Cardiac fibroblast (primary cell): ENCODE measurements at regions not wholly inside any gene's neighbourhood (a gene's known extent, or its start where the extent isn't known, plus 50 kb on each side); places are given as distances from the start of the nearest gene placed in this dataset.

Experiments used
- DNase-seq, 2 donors: peaks; one replicate each; pipeline versions ENCODE4 v3.0.0 to v3.0.0-alpha.2; 2010; ENCODE audit warnings: low read depth in 2 of 2
- H3K4me3 ChIP-seq, 2 donors: replicated peaks in 1 of 2; 1 replicate in 1 of 2; 2 replicates in 1 of 2; pipeline ENCODE4 v1.5.1; 2011; ENCODE audit warnings: low read depth in 2 of 2, low read length in 2 of 2, mild to moderate bottlenecking in 2 of 2, moderate library complexity in 1 of 2
- TF ChIP-seq, protein P1 (sequence below): IDR thresholded peaks from one replicate; pipeline ENCODE4 v1.5.1; 2011; ENCODE audit warnings: low read depth, mild to moderate bottlenecking, low read length, inconsistent platforms

DNA sequence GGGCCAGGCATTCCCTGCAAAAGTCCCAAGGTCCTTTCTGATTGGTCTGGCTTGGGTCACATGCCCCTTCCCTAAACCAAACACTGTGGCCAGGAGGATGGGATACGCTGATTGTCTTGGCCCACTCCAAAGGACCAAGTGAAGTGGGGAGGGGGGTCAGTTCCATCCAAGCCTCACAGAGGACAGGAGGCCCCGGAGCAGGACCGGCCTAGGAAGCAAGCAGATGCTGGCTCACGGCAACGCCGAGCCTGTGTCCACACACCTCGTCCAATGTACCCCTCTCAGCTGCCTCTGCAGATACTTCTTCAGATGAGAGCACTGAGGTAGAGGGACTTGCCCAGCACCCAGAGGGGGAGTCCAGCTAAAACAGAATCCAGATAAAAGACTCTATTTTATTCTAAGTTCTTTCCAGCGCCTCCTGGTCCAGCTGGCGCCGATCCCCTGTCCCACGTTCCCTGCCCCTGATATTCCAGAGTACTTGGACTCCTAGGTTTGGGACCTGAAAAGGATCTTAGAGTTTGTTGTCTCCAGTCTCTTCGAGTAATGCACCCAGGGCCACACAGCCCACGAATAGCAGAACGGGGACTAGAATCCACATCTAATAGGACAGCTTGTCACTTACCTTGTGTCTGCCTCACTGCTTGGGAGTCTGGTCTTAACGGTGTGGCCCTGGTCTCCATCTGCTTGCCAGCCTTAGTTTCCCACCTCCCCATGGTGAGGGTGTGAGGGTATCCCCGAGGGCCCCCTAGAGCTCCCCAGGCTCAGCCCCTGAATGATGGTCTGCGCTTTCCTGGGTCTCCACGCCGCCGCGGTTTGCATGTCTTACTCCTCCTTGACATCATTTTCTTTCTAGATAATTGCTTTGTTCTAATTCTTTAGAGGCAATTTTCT lies 72.4 kb upstream of the UNC5A start:
- H3K4me3 ChIP-seq: no peak overlapping the region
- TF ChIP-seq, protein P1, sequence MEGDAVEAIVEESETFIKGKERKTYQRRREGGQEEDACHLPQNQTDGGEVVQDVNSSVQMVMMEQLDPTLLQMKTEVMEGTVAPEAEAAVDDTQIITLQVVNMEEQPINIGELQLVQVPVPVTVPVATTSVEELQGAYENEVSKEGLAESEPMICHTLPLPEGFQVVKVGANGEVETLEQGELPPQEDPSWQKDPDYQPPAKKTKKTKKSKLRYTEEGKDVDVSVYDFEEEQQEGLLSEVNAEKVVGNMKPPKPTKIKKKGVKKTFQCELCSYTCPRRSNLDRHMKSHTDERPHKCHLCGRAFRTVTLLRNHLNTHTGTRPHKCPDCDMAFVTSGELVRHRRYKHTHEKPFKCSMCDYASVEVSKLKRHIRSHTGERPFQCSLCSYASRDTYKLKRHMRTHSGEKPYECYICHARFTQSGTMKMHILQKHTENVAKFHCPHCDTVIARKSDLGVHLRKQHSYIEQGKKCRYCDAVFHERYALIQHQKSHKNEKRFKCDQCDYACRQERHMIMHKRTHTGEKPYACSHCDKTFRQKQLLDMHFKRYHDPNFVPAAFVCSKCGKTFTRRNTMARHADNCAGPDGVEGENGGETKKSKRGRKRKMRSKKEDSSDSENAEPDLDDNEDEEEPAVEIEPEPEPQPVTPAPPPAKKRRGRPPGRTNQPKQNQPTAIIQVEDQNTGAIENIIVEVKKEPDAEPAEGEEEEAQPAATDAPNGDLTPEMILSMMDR: no peak
- DNase-seq: no peak

DNA sequence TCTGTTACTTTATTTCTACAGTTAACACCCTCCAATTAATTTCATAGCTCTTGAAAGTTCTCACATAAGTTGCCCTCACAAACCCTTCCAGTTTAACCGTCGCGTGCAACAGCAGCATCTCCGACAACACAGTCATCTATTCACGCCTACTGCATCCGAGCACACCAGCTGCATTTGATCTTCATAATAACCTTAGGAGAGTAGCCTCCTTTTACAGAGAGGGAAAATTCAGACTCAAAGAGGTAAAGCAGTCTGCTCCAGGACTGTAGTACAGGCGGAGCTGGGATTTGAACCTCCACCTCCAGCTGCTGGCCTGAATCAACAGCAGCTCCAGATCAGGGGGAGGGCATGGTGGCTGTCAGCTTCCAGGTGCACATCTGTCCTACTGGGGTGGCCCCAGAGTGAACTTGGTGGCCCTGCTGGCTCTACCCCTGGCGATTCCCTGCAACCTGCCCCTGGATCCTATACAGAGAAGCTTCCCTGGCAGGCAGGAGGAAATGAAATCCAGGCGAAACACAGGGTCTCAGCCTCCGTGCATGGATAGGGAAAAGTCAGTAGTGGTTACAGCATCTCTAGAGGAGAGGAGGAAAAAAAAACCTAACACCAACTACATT lies 71.6 kb upstream of the UNC5A start:
- TF ChIP-seq, protein P1: no peak
- DNase-seq: no peak
- no peak overlapping the region for H3K4me3 ChIP-seq

DNA sequence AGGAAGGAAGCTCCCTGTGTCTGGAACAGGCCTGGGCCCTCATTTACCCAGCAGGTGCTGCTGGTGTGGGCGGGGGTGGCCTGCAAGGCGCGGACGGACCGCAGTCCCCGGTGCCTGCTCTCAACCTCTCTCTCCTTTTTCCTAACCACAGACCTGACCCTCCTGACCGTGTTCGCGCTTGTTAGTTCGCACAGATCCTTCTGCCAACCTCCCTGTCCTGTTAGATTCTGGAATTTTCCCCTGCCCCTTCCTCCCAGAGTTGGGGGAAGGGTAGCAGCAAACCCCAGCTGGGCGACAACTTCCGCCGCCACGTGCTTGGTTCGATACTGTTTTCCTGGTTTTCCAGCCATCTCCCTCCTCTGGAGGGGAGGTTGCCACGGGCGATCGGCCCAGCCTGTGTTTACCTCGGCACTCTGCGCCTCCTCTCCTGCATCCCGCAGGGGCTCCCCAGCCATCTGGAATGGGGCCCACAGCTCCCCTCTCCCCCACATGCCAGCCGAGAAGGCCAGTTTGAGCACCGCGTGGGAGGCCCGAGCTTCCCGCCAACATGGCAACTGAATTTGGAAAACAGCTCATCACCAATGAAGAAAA lies 70.8 kb upstream of the UNC5A start:
- DNase-seq: no peak
- TF ChIP-seq, protein P1: no peak
- no peak overlapping the region for H3K4me3 ChIP-seq

DNA sequence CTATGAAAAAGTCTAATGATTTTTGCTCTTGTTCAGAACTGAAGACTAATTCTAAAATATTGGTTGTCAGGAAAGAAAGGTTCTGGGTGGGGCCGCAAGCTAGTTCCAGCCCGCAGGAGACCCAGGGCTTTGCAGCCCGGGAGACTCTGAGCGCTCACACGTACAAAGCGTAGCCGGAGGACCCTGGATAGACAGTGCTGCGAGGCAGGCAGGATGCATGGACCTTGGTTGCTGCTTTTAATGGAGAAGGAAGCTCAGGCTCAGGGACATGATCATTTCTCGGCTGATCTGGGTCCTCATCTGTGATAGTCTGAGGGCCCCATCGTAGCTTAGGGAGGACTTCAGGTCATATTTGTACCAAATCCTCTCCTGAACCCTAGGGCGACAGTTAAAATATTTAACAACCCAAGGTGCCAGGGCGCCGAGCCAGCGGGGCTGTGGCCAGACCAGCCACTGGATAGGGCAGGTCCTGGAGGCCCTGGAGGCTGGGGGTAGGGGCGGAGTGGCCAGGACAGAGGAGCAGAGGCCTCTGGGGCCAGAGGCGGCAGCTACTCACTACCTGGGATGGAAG lies 70.1 kb upstream of the UNC5A start:
- H3K4me3 ChIP-seq: no peak overlapping the region
- TF ChIP-seq, protein P1: no peak
- no peak for DNase-seq

DNA sequence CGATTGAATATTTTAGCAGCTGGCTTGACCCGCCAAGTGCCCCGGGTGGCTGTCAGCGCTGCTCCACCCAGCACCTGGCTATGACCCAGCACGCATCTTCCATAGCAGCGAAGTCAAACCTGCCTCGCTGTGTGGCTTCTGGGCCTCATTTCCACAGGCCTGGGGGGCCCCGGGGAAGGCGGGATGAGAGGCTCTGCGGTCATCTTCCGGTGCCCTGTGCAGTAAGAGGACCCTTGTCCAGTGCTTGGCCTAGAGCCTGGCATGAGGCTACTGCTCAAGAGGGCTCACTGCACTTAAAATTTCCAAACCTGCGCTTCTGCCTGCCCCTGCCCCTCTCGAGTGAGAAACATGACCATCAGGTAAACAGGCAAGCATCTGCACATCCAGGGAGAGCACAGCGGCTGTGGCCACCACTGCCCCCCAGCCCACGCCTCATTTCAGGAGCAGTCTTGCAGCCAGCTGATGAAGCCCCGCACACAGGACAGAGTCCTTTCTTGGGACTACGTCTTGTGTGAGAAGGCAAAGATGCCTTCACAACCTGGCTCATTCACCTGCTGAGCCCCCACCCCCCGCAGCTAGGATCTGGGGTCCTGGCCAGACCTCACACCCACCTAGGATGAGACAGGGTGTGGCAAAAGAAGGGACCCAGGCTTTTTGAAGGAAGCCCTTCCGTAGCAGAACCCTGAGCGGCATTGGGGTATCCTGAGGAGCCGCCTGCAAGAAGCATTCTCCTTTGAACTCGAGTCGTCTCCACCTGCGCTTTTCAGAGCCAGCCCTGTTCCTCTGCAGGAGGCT lies 69.5 kb upstream of the UNC5A start:
- no peak for DNase-seq
- no peak overlapping the region for H3K4me3 ChIP-seq
- TF ChIP-seq, protein P1: no peak

DNA sequence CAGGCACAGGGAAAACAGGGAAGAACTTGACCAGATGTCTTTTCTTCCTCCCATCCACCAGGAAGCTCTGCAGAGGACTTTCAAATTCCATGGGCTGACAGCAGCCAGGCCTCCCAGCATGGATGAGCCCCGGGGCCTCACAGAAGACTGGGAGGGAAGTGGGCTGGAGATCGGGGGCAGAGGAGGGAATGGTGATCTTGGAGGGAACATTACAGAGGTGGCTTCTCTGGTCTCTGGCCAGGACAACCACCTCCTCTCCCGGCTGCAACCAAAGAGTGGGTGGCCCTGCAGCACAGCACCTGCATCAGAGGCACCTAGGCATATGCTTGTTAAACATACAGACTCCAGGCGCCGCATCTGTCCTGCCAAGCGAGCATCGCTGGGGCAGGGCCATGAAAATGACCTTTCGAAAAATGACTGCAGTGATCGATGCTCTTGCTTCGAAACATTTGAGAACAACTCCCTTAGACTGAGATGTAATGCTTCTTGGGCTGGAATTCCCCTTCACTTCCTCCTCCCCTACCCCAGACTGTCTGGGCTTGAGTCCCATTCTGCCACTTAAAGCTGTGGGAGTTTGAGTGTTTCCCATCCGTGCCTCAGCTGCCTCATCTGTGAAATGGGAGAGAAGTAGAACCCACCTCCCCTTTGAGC lies 68.7 kb upstream of the UNC5A start:
- H3K4me3 ChIP-seq: no peak overlapping the region
- TF ChIP-seq, protein P1: no peak
- no peak for DNase-seq
